Fibroblast of pulmonary artery (primary cell): ENCODE measurements at regions not wholly inside any gene's neighbourhood (a gene's known extent, or its start where the extent isn't known, plus 50 kb on each side); places are given as distances from the start of the nearest gene placed in this dataset.

ENCODE experiments used
- DNase-seq: peaks from one replicate; pipeline ENCODE4 v3.0.0-alpha.2; 2010; ENCODE audit warnings: low read depth
- H3K4me3 ChIP-seq: replicated peaks from 2 replicates; pipeline ENCODE4 v1.5.1; 2011; ENCODE audit warnings: low read depth, mild to moderate bottlenecking, control low read depth, low read length, moderate library complexity
- CTCF ChIP-seq: IDR thresholded peaks from 2 replicates; pipeline ENCODE4 v1.5.1; 2011; ENCODE audit warnings: mild to moderate bottlenecking, control low read depth, low read length, inconsistent platforms; ENCODE audit errors: missing control alignments

GRCh38 chr6:168983925-168984324 lies 269.7 kb downstream of the THBS2 start:
- TF ChIP-seq CTCF, result no peak
- no peak for DNase-seq
- no peak overlapping the region for H3K4me3 ChIP-seq

- no peak for DNase-seq
- H3K4me3 ChIP-seq, result no peak overlapping the region
Observed at GRCh38 chr6:168981187-168981586, 272.5 kb downstream of the THBS2 start.

GRCh38 chr6:168979254-168979653 lies 274.4 kb downstream of the THBS2 start:
- H3K4me3 ChIP-seq, result no peak overlapping the region
- no peak for DNase-seq
- no peak for TF ChIP-seq CTCF

More at GRCh38 chr6:168981187-168981586, 272.5 kb downstream of the THBS2 start:
- TF ChIP-seq CTCF, result no peak

GRCh38 chr6:168972128-168972527 lies 281.5 kb downstream of the THBS2 start:
- no peak for TF ChIP-seq CTCF
- no peak for DNase-seq
- H3K4me3 ChIP-seq, result no peak overlapping the region

- DNase-seq, result no peak
- no peak overlapping the region for H3K4me3 ChIP-seq
- no peak for TF ChIP-seq CTCF
Observed at GRCh38 chr6:168971549-168971948, 282.1 kb downstream of the THBS2 start.

GRCh38 chr6:168968801-168969200 lies 284.8 kb downstream of the THBS2 start:
- H3K4me3 ChIP-seq, result no peak overlapping the region
- DNase-seq, result no peak
- no peak for TF ChIP-seq CTCF

GRCh38 chr6:168968228-168968627 lies 285.4 kb downstream of the THBS2 start:
- no peak for TF ChIP-seq CTCF
- DNase-seq, result peak; percentile 74
- H3K4me3 ChIP-seq, result no peak overlapping the region
